GM12892 (cell line): ENCODE measurements at regions not wholly inside any gene's neighbourhood (a gene's known extent, or its start where the extent isn't known, plus 50 kb on each side); places are given as distances from the start of the nearest gene placed in this dataset.

ENCODE experiments used
- POLR2A ChIP-seq: IDR thresholded peaks from 2 replicates; pipeline ENCODE4 v1.6.1; 2011; ENCODE audit warnings: low read depth, low read length, control low read depth
- POLR2AphosphoS5 ChIP-seq: IDR thresholded peaks from 2 replicates; pipeline ENCODE4 v1.6.1; 2011; ENCODE audit warnings: low read depth, low read length, control low read depth
- TAF1 ChIP-seq: IDR thresholded peaks from 2 replicates; pipeline ENCODE4 v1.6.1; 2011; ENCODE audit warnings: low read depth, mild to moderate bottlenecking, control low read depth, low read length, borderline replicate concordance

GRCh38 chr11:109547356-109548027 is 125.5 kb downstream of the C11orf87 start:
- TF ChIP-seq POLR2AphosphoS5 (no peak), POLR2A (no peak), TAF1 (no peak)
